ENCODE measurements at regions not wholly inside any gene's neighbourhood (a gene's known extent, or its start where the extent isn't known, plus 50 kb on each side); places are given as distances from the start of the nearest gene placed in this dataset.

DNA sequence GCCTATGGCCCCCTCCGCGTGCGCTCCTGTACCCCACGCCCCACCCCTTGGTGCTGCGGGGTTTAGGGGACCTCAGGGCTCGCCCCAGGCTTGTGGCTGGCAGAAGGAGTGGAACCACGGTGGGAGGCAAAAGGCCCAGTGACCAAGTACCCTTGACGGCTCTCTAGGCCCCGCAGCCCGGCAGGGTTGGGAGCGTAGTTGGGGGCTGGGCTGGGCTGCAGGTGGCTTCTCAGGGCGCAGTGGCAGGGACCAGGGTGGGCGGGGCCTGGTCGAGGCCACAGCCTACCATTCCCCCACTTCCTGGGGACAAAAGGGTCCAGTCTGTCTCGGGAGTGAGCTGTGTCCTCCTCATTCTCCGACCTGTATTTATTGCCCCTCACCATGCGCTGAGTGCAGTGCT is 124.9 kb downstream of the RBFOX3 start:
- Histone ChIP-seq H3K9ac (replicated peaks; ENCODE audit: extremely low read depth, insufficient read depth, low read length) (no peak overlapping the region), H4K20me1 (replicated peaks; ENCODE audit: control insufficient read depth, extremely low read depth, insufficient read depth, low read length) (no peaks in the 10 kb centered on the region), H3K79me2 (ENCODE audit: control insufficient read depth, insufficient read depth, low read length) (no peaks in the 10 kb centered on the region), H3K9me3 (replicated peaks; ENCODE audit: control insufficient read depth, insufficient read depth, low read length) (no peaks in the 10 kb centered on the region), H3K4me2 (ENCODE audit: insufficient read depth, low read length) (no peak overlapping the region), H3K9me1 (replicated peaks; ENCODE audit: control insufficient read depth, extremely low read depth, insufficient read depth, low read length) (no peaks in the 10 kb centered on the region), H3K27ac (ENCODE audit: insufficient read depth, low read depth, low read length) (no peak overlapping the region), H3K4me1 (ENCODE audit: control insufficient read depth, extremely low read depth, insufficient read depth, low read length) (no peaks in the 10 kb centered on the region), H3K27me3 (ENCODE audit: control insufficient read depth in 2 of 2, insufficient read depth in 2 of 2, low read length in 2 of 2) (no peaks in the 10 kb centered on the region), H3K4me3 (replicated peaks in 1 of 3; ENCODE audit: insufficient read depth in 1 of 3, low read depth in 1 of 3, low read length in 3 of 3) (no peak overlapping the region), H2AFZ (ENCODE audit: low read depth, low read length) (no peak overlapping the region), H3K36me3 (ENCODE audit: control insufficient read depth in 2 of 2, extremely low read depth in 1 of 2, insufficient read depth in 2 of 2, low read length in 2 of 2) (no peaks in the 10 kb centered on the region)
- dilution Hi-C loops (cut with MboI; ENCODE audit: extremely low pct_ligation_motif_present, low sequenced_read_pairs) (no loop called here), intact Hi-C loops (cut with micrococcal nuclease) (no loop called here)
- CTCF ChIA-PET = interaction anchor here (0.5 kb wide), 1 partner anchor 82 kb away, joined by 3 read pairs; no protein-coding TSS in a partner anchor
- FAIRE-seq (no peak), DNase-seq (ENCODE audit: low read depth, low spot score) (no peak)
- no TSS peak for BruUV-seq (replicated peaks)
- TF ChIP-seq MYC (IDR thresholded peaks at IDR 0.05; ENCODE audit: low read depth, low read length) (no peak), POLR2AphosphoS5 (IDR thresholded peaks at IDR 0.05; ENCODE audit: insufficient read depth, low read depth, low read length) (no peak), EZH2 (IDR thresholded peaks at IDR 0.05; ENCODE audit: borderline replicate concordance, low read depth, low read length, severe bottlenecking) (no peak), FOS (IDR thresholded peaks at IDR 0.05; ENCODE audit: borderline replicate concordance, insufficient read depth, low read length) (no peak), GATA2 (IDR thresholded peaks at IDR 0.05; ENCODE audit: insufficient read depth, insufficient read length, low read depth, low read length) (no peak), JUN (IDR thresholded peaks at IDR 0.05; ENCODE audit: borderline replicate concordance, insufficient read depth, insufficient read length, low read depth) (no peak), POLR2A (IDR thresholded peaks at IDR 0.05; ENCODE audit: low read depth, low read length) (no peak)
- TF ChIP-seq, protein P1, sequence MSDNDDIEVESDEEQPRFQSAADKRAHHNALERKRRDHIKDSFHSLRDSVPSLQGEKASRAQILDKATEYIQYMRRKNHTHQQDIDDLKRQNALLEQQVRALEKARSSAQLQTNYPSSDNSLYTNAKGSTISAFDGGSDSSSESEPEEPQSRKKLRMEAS (IDR thresholded peaks at IDR 0.05; ENCODE audit: insufficient read depth, insufficient read length) = no peak
- TF ChIP-seq, protein P2, sequence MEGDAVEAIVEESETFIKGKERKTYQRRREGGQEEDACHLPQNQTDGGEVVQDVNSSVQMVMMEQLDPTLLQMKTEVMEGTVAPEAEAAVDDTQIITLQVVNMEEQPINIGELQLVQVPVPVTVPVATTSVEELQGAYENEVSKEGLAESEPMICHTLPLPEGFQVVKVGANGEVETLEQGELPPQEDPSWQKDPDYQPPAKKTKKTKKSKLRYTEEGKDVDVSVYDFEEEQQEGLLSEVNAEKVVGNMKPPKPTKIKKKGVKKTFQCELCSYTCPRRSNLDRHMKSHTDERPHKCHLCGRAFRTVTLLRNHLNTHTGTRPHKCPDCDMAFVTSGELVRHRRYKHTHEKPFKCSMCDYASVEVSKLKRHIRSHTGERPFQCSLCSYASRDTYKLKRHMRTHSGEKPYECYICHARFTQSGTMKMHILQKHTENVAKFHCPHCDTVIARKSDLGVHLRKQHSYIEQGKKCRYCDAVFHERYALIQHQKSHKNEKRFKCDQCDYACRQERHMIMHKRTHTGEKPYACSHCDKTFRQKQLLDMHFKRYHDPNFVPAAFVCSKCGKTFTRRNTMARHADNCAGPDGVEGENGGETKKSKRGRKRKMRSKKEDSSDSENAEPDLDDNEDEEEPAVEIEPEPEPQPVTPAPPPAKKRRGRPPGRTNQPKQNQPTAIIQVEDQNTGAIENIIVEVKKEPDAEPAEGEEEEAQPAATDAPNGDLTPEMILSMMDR (IDR thresholded peaks at IDR 0.05; ENCODE audit: extremely low read depth in 1 of 2, insufficient read depth in 1 of 2, low read depth in 1 of 2, low read length in 2 of 2) = no peak
- POLR2A ChIA-PET = no interaction called here
